ENCODE measurements at regions not wholly inside any gene's neighbourhood (a gene's known extent, or its start where the extent isn't known, plus 50 kb on each side); places are given as distances from the start of the nearest gene placed in this dataset.
"Not testable (repeated sequence)": the region's sequence is repeated elsewhere in the genome, so short reads cannot be mapped to it uniquely, and the experiment has no call there.

- TF ChIP-seq CTCF (IDR thresholded peaks at IDR 0.05; ENCODE audit: insufficient read depth, low read length) (no peak), GABPA (IDR thresholded peaks at IDR 0.05; ENCODE audit: low read depth) (no peak), SPI1 (IDR thresholded peaks at IDR 0.05; ENCODE audit: borderline replicate concordance, low read depth) (no peak), POLR2AphosphoS5 (IDR thresholded peaks at IDR 0.05; ENCODE audit: low read depth) (no peak), REST (IDR thresholded peaks at IDR 0.05; ENCODE audit: insufficient replicate concordance, low read depth) (no peak)
- no peaks in the 10 kb centered on the region for H3K27me3 ChIP-seq (ENCODE audit: insufficient read depth, poor library complexity, severe bottlenecking)
- no peak for DNase-seq (ENCODE audit: low read depth in 1 of 2, low spot score in 1 of 2)
- H3K27ac ChIP-seq (replicated peaks), result no peak overlapping the region
- H3K4me3 ChIP-seq (replicated peaks; ENCODE audit: insufficient read depth, low read length), result no peak overlapping the region
Observed at GRCh38 chr1:90864681-90865080, 147.6 kb upstream of the BARHL2 start.

DNA sequence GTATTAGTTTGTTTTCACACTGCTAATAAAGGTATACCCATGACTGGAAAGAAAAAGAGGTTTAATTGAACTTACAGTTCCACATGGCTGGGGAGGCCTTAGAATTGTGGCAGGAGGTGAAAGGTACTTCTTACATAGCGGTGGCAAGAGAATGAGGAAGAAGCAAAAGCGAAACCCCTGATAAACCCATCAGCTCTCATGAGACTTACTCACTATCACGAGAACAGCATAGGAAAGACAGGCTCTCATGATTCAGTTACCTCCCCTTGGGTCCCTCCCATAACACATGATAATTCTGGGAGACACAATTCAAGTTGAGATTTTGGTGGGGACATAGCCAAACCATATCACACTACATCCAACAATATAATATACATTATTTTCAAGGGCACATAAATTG, 145.7 kb upstream of the BARHL2 start:
- Histone ChIP-seq H3K4me3 (replicated peaks; ENCODE audit: insufficient read depth, low read length) (no peak overlapping the region), H3K27ac (replicated peaks) (no peak overlapping the region), H3K27me3 (ENCODE audit: insufficient read depth, poor library complexity, severe bottlenecking) (no peaks in the 10 kb centered on the region)
- TF ChIP-seq SPI1 (IDR thresholded peaks at IDR 0.05; ENCODE audit: borderline replicate concordance, low read depth), result no peak
- TF ChIP-seq GABPA (IDR thresholded peaks at IDR 0.05; ENCODE audit: low read depth), result no peak
- no peak for TF ChIP-seq CTCF (IDR thresholded peaks at IDR 0.05; ENCODE audit: insufficient read depth, low read length)
- TF ChIP-seq REST (IDR thresholded peaks at IDR 0.05; ENCODE audit: insufficient replicate concordance, low read depth), result no peak
- no peak for DNase-seq (ENCODE audit: low read depth in 1 of 2, low spot score in 1 of 2)

- not testable (repeated sequence) for H3K4me3 ChIP-seq (replicated peaks; ENCODE audit: insufficient read depth, low read length); DNase-seq (ENCODE audit: low read depth in 1 of 2, low spot score in 1 of 2); H3K27me3 ChIP-seq (ENCODE audit: insufficient read depth, poor library complexity, severe bottlenecking); H3K27ac ChIP-seq (replicated peaks)
Observed at GRCh38 chr1:90861421-90861820, 144.3 kb upstream of the BARHL2 start.

GRCh38 chr1:90856463-90857007, 139.4 kb upstream of the BARHL2 start:
- TF ChIP-seq POLR2AphosphoS5 (IDR thresholded peaks at IDR 0.05; ENCODE audit: low read depth), result no peak
- TF ChIP-seq GABPA (IDR thresholded peaks at IDR 0.05; ENCODE audit: low read depth), result no peak
- TF ChIP-seq CTCF (IDR thresholded peaks at IDR 0.05; ENCODE audit: insufficient read depth, low read length), result no peak
- TF ChIP-seq REST (IDR thresholded peaks at IDR 0.05; ENCODE audit: insufficient replicate concordance, low read depth), result no peak
- no peak for TF ChIP-seq SPI1 (IDR thresholded peaks at IDR 0.05; ENCODE audit: borderline replicate concordance, low read depth)
- DNase-seq (ENCODE audit: low read depth in 1 of 2, low spot score in 1 of 2), result no peak
- no peak overlapping the region for H3K27ac ChIP-seq (replicated peaks)

More at GRCh38 chr1:90856463-90857007, 139.4 kb upstream of the BARHL2 start:
- H3K4me3 ChIP-seq (replicated peaks; ENCODE audit: insufficient read depth, low read length), result no peak overlapping the region
- no peaks in the 10 kb centered on the region for H3K27me3 ChIP-seq (ENCODE audit: insufficient read depth, poor library complexity, severe bottlenecking)

All from HL-60 (cell line).